HFF-Myc (cell line): ENCODE measurements at regions not wholly inside any gene's neighbourhood (a gene's known extent, or its start where the extent isn't known, plus 50 kb on each side); places are given as distances from the start of the nearest gene placed in this dataset.

ENCODE experiments used
- DNase-seq: peaks from one replicate; pipeline ENCODE4 v3.0.0-alpha.2; 2011; ENCODE audit warnings: low read depth; ENCODE audit errors: extremely low read depth
- H3K4me3 ChIP-seq: replicated peaks from 2 replicates; pipeline ENCODE4 v1.5.1; 2011; ENCODE audit warnings: low read depth, mild to moderate bottlenecking, control low read depth, low read length
- CTCF ChIP-seq: IDR thresholded peaks from 2 replicates; pipeline ENCODE4 v1.5.1; 2012; ENCODE audit warnings: mild to moderate bottlenecking, low read depth, low read length, control low read depth; ENCODE audit errors: missing control alignments

- no peak overlapping the region for H3K4me3 ChIP-seq
- no peak for TF ChIP-seq CTCF
- no peak for DNase-seq
These were observed 262.5 kb downstream of the NPR3 start for GRCh38 chr5:32973646-32974045.

- no peak for DNase-seq
- TF ChIP-seq CTCF = no peak
- H3K4me3 ChIP-seq = no peak overlapping the region
These were observed 264.7 kb downstream of the NPR3 start for GRCh38 chr5:32975656-32976375.

- no peak for DNase-seq
- TF ChIP-seq CTCF = no peak
- H3K4me3 ChIP-seq = no peak overlapping the region
These were observed 269.9 kb downstream of the NPR3 start for GRCh38 chr5:32981061-32981460.

- no peak for TF ChIP-seq CTCF
- no peak overlapping the region for H3K4me3 ChIP-seq
- no peak for DNase-seq
These were observed 273.9 kb downstream of the NPR3 start for GRCh38 chr5:32984851-32985610.

- TF ChIP-seq CTCF = no peak
These were observed 278.7 kb downstream of the NPR3 start for GRCh38 chr5:32989815-32990214.

GRCh38 chr5:32990593-32991420, 279.7 kb downstream of the NPR3 start:
- DNase-seq = no peak
- no peak for TF ChIP-seq CTCF
- no peak overlapping the region for H3K4me3 ChIP-seq

More at GRCh38 chr5:32989815-32990214, 278.7 kb downstream of the NPR3 start:
- no peak overlapping the region for H3K4me3 ChIP-seq
- DNase-seq = no peak
